ENCODE measurements at regions not wholly inside any gene's neighbourhood (a gene's known extent, or its start where the extent isn't known, plus 50 kb on each side); places are given as distances from the start of the nearest gene placed in this dataset.

GRCh38 chr21:31403596-31404333 is 59.7 kb upstream of the TIAM1 start:
- intact Hi-C loops (cut with micrococcal nuclease), result no loop called here
- Histone ChIP-seq H3K27ac (ENCODE audit: extremely low read depth, low read depth, low read length) (no peak overlapping the region), H4K20me1 (replicated peaks; ENCODE audit: control insufficient read depth, insufficient read depth, low read length) (no peaks in the 10 kb centered on the region), H3K4me1 (replicated peaks in 1 of 2; ENCODE audit: control insufficient read depth in 2 of 2, insufficient read depth in 2 of 2, low read length in 2 of 2) (no peaks in the 10 kb centered on the region), H3K36me3 (ENCODE audit: control insufficient read depth, insufficient read depth, low read length) (no peaks in the 10 kb centered on the region), H3K9me3 (replicated peaks; ENCODE audit: control insufficient read depth, insufficient read depth, low read depth, low read length) (no peaks in the 10 kb centered on the region), H3K79me2 (ENCODE audit: control insufficient read depth, insufficient read depth, low read length) (no peaks in the 10 kb centered on the region), H3K9ac (ENCODE audit: insufficient read depth in 1 of 2, low read depth in 2 of 2, low read length in 2 of 2) (no peak overlapping the region), H3K4me2 (ENCODE audit: insufficient read depth, low read length) (no peak overlapping the region), H3K4me3 (no peak overlapping the region), H3K27me3 (ENCODE audit: control insufficient read depth in 2 of 2, insufficient read depth in 2 of 2, low read length in 2 of 2) (peaks cover 0 to 6% of the 10 kb centered on the region in 2 experiments; a peak in 3 of 5 replicates), H2AFZ (ENCODE audit: low read depth, low read length) (no peak overlapping the region), H3K9me1 (ENCODE audit: control insufficient read depth, insufficient read depth, low read length) (no peaks in the 10 kb centered on the region)
- ChIA-PET POLR2A (interaction anchor here (0.6 to 0.9 kb wide), 2 partner anchors 23 to 50 kb away, joined by 3 read pairs; no protein-coding TSS in a partner anchor), CTCF (ENCODE audit: low intra/inter-chr PET ratio) (no interaction called here)
- no TSS peak for BruUV-seq (replicated peaks)
- ATAC-seq (no peak), FAIRE-seq (no peak), DNase-seq (ENCODE audit: extremely low read depth in 1 of 4, low spot score in 3 of 4) (no peak)
- 2% methylated on average over 6 of the region's 6 CpGs for WGBS (ENCODE audit: insufficient coverage, low coverage, missing lambda C conversion rate)
- TF ChIP-seq, protein P1, sequence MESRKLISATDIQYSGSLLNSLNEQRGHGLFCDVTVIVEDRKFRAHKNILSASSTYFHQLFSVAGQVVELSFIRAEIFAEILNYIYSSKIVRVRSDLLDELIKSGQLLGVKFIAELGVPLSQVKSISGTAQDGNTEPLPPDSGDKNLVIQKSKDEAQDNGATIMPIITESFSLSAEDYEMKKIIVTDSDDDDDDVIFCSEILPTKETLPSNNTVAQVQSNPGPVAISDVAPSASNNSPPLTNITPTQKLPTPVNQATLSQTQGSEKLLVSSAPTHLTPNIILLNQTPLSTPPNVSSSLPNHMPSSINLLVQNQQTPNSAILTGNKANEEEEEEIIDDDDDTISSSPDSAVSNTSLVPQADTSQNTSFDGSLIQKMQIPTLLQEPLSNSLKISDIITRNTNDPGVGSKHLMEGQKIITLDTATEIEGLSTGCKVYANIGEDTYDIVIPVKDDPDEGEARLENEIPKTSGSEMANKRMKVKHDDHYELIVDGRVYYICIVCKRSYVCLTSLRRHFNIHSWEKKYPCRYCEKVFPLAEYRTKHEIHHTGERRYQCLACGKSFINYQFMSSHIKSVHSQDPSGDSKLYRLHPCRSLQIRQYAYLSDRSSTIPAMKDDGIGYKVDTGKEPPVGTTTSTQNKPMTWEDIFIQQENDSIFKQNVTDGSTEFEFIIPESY (CRISPR knock-in tag; IDR thresholded peaks at IDR 0.05), result no peak
- TF ChIP-seq ZFP91 (CRISPR knock-in tag; IDR thresholded peaks at IDR 0.05) (no peak), CGGBP1 (CRISPR knock-in tag; IDR thresholded peaks at IDR 0.05) (no peak), MTA3 (IDR thresholded peaks at IDR 0.05; ENCODE audit: borderline replicate concordance) (no peak), PBX2 (CRISPR knock-in tag; IDR thresholded peaks at IDR 0.05; ENCODE audit: low read depth) (no peak), PBX2 (tag; conservative IDR thresholded peaks at IDR 0.05; ENCODE audit: low read depth) (peak; percentile 58), MEIS2 (IDR thresholded peaks at IDR 0.05; ENCODE audit: partially characterized antibody) (peak; percentile 86), ZNF57 (CRISPR knock-in tag; IDR thresholded peaks at IDR 0.05) (no peak), ESRRA (IDR thresholded peaks at IDR 0.05; ENCODE audit: borderline replicate concordance, low read depth) (peak; percentile 41; the same call in 1 of the 2 replicates), KAT8 (IDR thresholded peaks at IDR 0.05; ENCODE audit: low read depth) (no peak), XRCC3 (IDR thresholded peaks at IDR 0.05) (no peak), MAFK (IDR thresholded peaks at IDR 0.05; ENCODE audit: low read length) (no peak), PKNOX1 (IDR thresholded peaks at IDR 0.05) (peak; percentile 68), HSF4 (CRISPR knock-in tag; IDR thresholded peaks at IDR 0.05; ENCODE audit: borderline replicate concordance) (no peak), ZNF41 (CRISPR knock-in tag; conservative IDR thresholded peaks at IDR 0.05) (no peak), TARDBP (IDR thresholded peaks at IDR 0.05) (no peak)
- in situ Hi-C loops (cut with MboI), result no loop called here
